H9 (cell line): ENCODE measurements at regions not wholly inside any gene's neighbourhood (a gene's known extent, or its start where the extent isn't known, plus 50 kb on each side); places are given as distances from the start of the nearest gene placed in this dataset.

Experiments used
- DNase-seq: peaks from one replicate; pipeline ENCODE4 v3.0.0-alpha.2; 2017
- H2AFZ ChIP-seq: one replicate; pipeline ENCODE4 v1.6.1; 2013; ENCODE audit warnings: mild to moderate bottlenecking, low read length, control low read depth, moderate library complexity
- H2AK5ac ChIP-seq: 2 replicates; pipeline ENCODE4 v1.6.1; 2013; ENCODE audit warnings: low read length, control low read depth, mixed read lengths; ENCODE audit not compliant: insufficient read length
- H2BK120ac ChIP-seq: one replicate; pipeline ENCODE4 v1.6.1; 2013; ENCODE audit warnings: low read depth, mild to moderate bottlenecking, low read length, control low read depth, inconsistent platforms; ENCODE audit not compliant: poor library complexity, severe bottlenecking
- H2BK12ac ChIP-seq: 2 replicates; pipeline ENCODE4 v1.6.1; 2013; ENCODE audit warnings: low read length, control low read depth, mixed read lengths, low read depth; ENCODE audit not compliant: insufficient read length
- H2BK15ac ChIP-seq: 2 replicates; pipeline ENCODE4 v1.6.1; 2013; ENCODE audit warnings: low read depth, low read length, control low read depth
- H2BK20ac ChIP-seq: one replicate; pipeline ENCODE4 v1.6.1; 2013; ENCODE audit warnings: low read depth, mild to moderate bottlenecking, low read length, control low read depth, inconsistent platforms; ENCODE audit not compliant: poor library complexity, severe bottlenecking
- H2BK5ac ChIP-seq: 2 replicates; pipeline ENCODE4 v1.6.1; 2013; ENCODE audit warnings: low read length, control low read depth, mixed read lengths; ENCODE audit not compliant: insufficient read length
- H3K14ac ChIP-seq: 2 replicates; pipeline ENCODE4 v1.6.1; 2013; ENCODE audit warnings: low read length, control low read depth; ENCODE audit not compliant: insufficient read depth
- H3K18ac ChIP-seq: 2 replicates; pipeline ENCODE4 v1.6.1; 2013; ENCODE audit warnings: low read depth, mild to moderate bottlenecking, mixed read lengths, low read length, control low read depth; ENCODE audit not compliant: insufficient read length
- H3K23ac ChIP-seq: 2 replicates; pipeline ENCODE4 v1.6.1; 2013; ENCODE audit warnings: low read length, control low read depth, mixed read lengths, low read depth; ENCODE audit not compliant: insufficient read length
- H3K23me2 ChIP-seq: 2 replicates; pipeline ENCODE4 v1.6.1; 2013; ENCODE audit warnings: low read depth, mild to moderate bottlenecking, mixed read lengths, low read length, control low read depth; ENCODE audit not compliant: insufficient read length, poor library complexity, severe bottlenecking
- H3K27ac ChIP-seq: 2 replicates; pipeline ENCODE4 v1.5.1; 2013; ENCODE audit warnings: low read length, control low read depth, mixed read lengths, low read depth; ENCODE audit not compliant: insufficient read length
- H3K27me3 ChIP-seq: 2 replicates; pipeline ENCODE4 v1.6.1; 2013; ENCODE audit warnings: low read length, control low read depth, inconsistent platforms; ENCODE audit not compliant: insufficient read depth
- H3K4ac ChIP-seq: 2 replicates; pipeline ENCODE4 v1.6.1; 2013; ENCODE audit warnings: low read depth, mild to moderate bottlenecking, control low read depth, inconsistent platforms, low read length, moderate library complexity
- H3K4me1 ChIP-seq: 2 replicates; pipeline ENCODE4 v1.6.1; 2013; ENCODE audit warnings: low read length, control low read depth, inconsistent platforms; ENCODE audit not compliant: insufficient read depth
- H3K4me2 ChIP-seq: 2 replicates; pipeline ENCODE4 v1.6.1; 2013; ENCODE audit warnings: low read length, control low read depth, mixed read lengths; ENCODE audit not compliant: insufficient read length, insufficient read depth
- H3K56ac ChIP-seq: 2 replicates; pipeline ENCODE4 v1.6.1; 2013; ENCODE audit warnings: low read depth, mild to moderate bottlenecking, mixed read lengths, low read length, control low read depth; ENCODE audit not compliant: insufficient read length
- H3K79me1 ChIP-seq: 2 replicates; pipeline ENCODE4 v1.6.1; 2013; ENCODE audit warnings: low read depth, mild to moderate bottlenecking, moderate library complexity, low read length, control low read depth, inconsistent platforms; ENCODE audit not compliant: insufficient read depth, poor library complexity, severe bottlenecking
- H3K79me2 ChIP-seq: 2 replicates; pipeline ENCODE4 v1.6.1; 2013; ENCODE audit warnings: low read length, control low read depth, inconsistent platforms; ENCODE audit not compliant: insufficient read depth
- H3K9ac ChIP-seq: 2 replicates; pipeline ENCODE4 v1.6.1; 2013; ENCODE audit warnings: low read length, control low read depth, mixed read lengths; ENCODE audit not compliant: insufficient read length; ENCODE audit errors: extremely low read depth
- H3K9me3 ChIP-seq: one replicate; pipeline ENCODE4 v1.6.1; 2013; ENCODE audit warnings: low read depth, low read length, inconsistent platforms; ENCODE audit not compliant: control insufficient read depth
- H3T11ph ChIP-seq: one replicate; pipeline ENCODE4 v1.6.1; 2013; ENCODE audit warnings: mild to moderate bottlenecking, low read length, control low read depth, inconsistent platforms
- H4K20me1 ChIP-seq: one replicate; pipeline ENCODE4 v1.6.1; 2013; ENCODE audit not compliant: control insufficient read depth, insufficient read length, insufficient read depth
- H4K5ac ChIP-seq: 2 replicates; pipeline ENCODE4 v1.6.1; 2013; ENCODE audit warnings: low read depth, mild to moderate bottlenecking, mixed read lengths, low read length, control low read depth; ENCODE audit not compliant: insufficient read length
- H4K8ac ChIP-seq: replicated peaks from 2 replicates; pipeline ENCODE4 v1.6.1; 2013; ENCODE audit warnings: low read length, control low read depth, mixed read lengths, low read depth; ENCODE audit not compliant: insufficient read length
- H4K91ac ChIP-seq: 2 replicates; pipeline ENCODE4 v1.6.1; 2013; ENCODE audit warnings: low read depth, mild to moderate bottlenecking, moderate library complexity, mixed read lengths, low read length, control low read depth; ENCODE audit not compliant: insufficient read length
- H3K27ac Mint-ChIP-seq, 3 experiments: 2 replicates in 2 of 3; 3 replicates in 1 of 3; pipeline ENCODE4 v1.8.0; 2020 to 2021; ENCODE audit warnings: mixed read lengths in 3 of 3, mild to moderate bottlenecking in 1 of 3, moderate library complexity in 1 of 3
- H3K27me3 Mint-ChIP-seq: 2 replicates; pipeline ENCODE4 v1.8.0; 2021; ENCODE audit warnings: low read depth, mild to moderate bottlenecking, moderate library complexity, mixed read lengths
- H3K36me3 Mint-ChIP-seq, 3 experiments: 2 replicates in 2 of 3; 3 replicates in 1 of 3; pipeline ENCODE4 v1.8.0; 2020 to 2021; ENCODE audit warnings: low read depth in 3 of 3, mixed read lengths in 3 of 3; ENCODE audit not compliant: insufficient read depth in 1 of 3
- H3K4me1 Mint-ChIP-seq, 2 experiments: 2 replicates each; pipeline ENCODE4 v1.8.0; 2020; ENCODE audit warnings: mixed read lengths in 2 of 2
- H3K4me3 Mint-ChIP-seq, 2 experiments: 2 replicates in 1 of 2; 3 replicates in 1 of 2; pipeline ENCODE4 v1.8.0; 2020 to 2021; ENCODE audit warnings: mild to moderate bottlenecking in 2 of 2, mixed read lengths in 2 of 2, moderate library complexity in 1 of 2
- H3K9me3 Mint-ChIP-seq, 2 experiments: 2 replicates in 1 of 2; 3 replicates in 1 of 2; pipeline ENCODE4 v1.8.0; 2020; ENCODE audit warnings: mild to moderate bottlenecking in 2 of 2, mixed read lengths in 2 of 2, moderate library complexity in 1 of 2
- WGBS: extraction: QIAGEN DNeasy Blood & Tissue Kit; methylation state at CpG from one replicate; pipeline ENCODE4 v1.1.7; 2013; ENCODE audit warnings: missing lambda C conversion rate, low lambda C conversion rate, mixed read lengths; ENCODE audit not compliant: insufficient read length; ENCODE audit errors: extremely low coverage; 5-methylcytosine and 5-hydroxymethylcytosine counted together
- TF ChIP-seq, protein P1 (sequence below): fragments of 200-600 bp; sonication (generic); conservative IDR thresholded peaks from 3 replicates; pipeline ENCODE4 v1.8.0; 2021; ENCODE audit warnings: antibody characterized with exemption, mild to moderate bottlenecking

DNA sequence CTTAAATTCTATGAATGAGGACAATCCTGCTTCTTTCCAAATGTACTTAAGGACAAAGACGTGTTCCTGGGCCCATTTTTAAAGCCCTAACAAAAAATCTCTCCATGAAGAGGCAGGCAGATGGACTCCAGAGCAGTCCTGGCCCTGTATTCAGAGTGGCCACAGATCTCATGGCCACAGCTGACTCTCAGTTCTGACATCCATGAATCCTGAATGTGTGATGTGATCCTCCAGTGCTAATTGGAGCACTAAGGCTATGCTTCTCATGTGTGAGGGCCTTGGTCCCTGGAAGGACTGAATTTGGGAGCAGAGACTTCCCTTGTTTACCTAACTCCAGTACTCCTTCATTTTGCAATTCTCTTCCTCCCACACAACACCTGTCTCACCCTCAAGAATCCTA, 373.0 kb downstream of the AGTPBP1 start:
- peaks cover 0 to 2% of the 10 kb centered on the region in 2 experiments; a peak in 2 of 5 replicates for H3K9me3 Mint-ChIP-seq
- Histone ChIP-seq H2BK12ac (no peak overlapping the region), H3K23me2 (no peaks in the 10 kb centered on the region), H4K5ac (no peak overlapping the region), H3K23ac (no peak overlapping the region), H2AK5ac (no peak overlapping the region), H4K91ac (no peak overlapping the region), H3K79me2 (no peaks in the 10 kb centered on the region), H2BK120ac (no peak overlapping the region), H3K4me2 (no peak overlapping the region), H3K14ac (no peak overlapping the region), H2BK20ac (no peak overlapping the region), H3K56ac (no peak overlapping the region), H3K9ac (no peak overlapping the region), H2BK15ac (no peak overlapping the region), H3K9me3 (no peaks in the 10 kb centered on the region), H3K4me1 (no peaks in the 10 kb centered on the region), H4K20me1 (no peaks in the 10 kb centered on the region), H3K18ac (no peak overlapping the region), H4K8ac (no peak overlapping the region), H3K27me3 (no peaks in the 10 kb centered on the region), H3K79me1 (no peaks in the 10 kb centered on the region), H3T11ph (no peak overlapping the region), H3K27ac (no peak overlapping the region), H2AFZ (no peak overlapping the region), H2BK5ac (no peak overlapping the region), H3K4ac (no peak overlapping the region)
- no peak overlapping the region for H3K27ac Mint-ChIP-seq
- DNase-seq, result no peak
- H3K36me3 Mint-ChIP-seq, result no peaks in the 10 kb centered on the region; a peak in 1 of 7 replicates
- no CpG with 5 or more reads among the region's 1 CpG for WGBS
- TF ChIP-seq, protein P1, sequence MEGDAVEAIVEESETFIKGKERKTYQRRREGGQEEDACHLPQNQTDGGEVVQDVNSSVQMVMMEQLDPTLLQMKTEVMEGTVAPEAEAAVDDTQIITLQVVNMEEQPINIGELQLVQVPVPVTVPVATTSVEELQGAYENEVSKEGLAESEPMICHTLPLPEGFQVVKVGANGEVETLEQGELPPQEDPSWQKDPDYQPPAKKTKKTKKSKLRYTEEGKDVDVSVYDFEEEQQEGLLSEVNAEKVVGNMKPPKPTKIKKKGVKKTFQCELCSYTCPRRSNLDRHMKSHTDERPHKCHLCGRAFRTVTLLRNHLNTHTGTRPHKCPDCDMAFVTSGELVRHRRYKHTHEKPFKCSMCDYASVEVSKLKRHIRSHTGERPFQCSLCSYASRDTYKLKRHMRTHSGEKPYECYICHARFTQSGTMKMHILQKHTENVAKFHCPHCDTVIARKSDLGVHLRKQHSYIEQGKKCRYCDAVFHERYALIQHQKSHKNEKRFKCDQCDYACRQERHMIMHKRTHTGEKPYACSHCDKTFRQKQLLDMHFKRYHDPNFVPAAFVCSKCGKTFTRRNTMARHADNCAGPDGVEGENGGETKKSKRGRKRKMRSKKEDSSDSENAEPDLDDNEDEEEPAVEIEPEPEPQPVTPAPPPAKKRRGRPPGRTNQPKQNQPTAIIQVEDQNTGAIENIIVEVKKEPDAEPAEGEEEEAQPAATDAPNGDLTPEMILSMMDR, result no peak
- H3K4me1 Mint-ChIP-seq, result no peaks in the 10 kb centered on the region
- peaks cover 1% of the 10 kb centered on the region; the same call in 1 of the 2 replicates for H3K27me3 Mint-ChIP-seq
- no peak overlapping the region for H3K4me3 Mint-ChIP-seq
